IPS-18a (cell line): ENCODE measurements at regions not wholly inside any gene's neighbourhood (a gene's known extent, or its start where the extent isn't known, plus 50 kb on each side); places are given as distances from the start of the nearest gene placed in this dataset.

Experiments used
- H3K27ac ChIP-seq: one replicate; pipeline ENCODE4 v1.5.1; 2013; ENCODE audit warnings: low read length
- H3K27me3 ChIP-seq: one replicate; pipeline ENCODE4 v1.6.1; 2013; ENCODE audit warnings: mild to moderate bottlenecking, low read length; ENCODE audit not compliant: control insufficient read depth, insufficient read depth
- H3K36me3 ChIP-seq: one replicate; pipeline ENCODE4 v1.6.1; 2013; ENCODE audit warnings: low read depth, low read length; ENCODE audit not compliant: control insufficient read depth
- H3K4me1 ChIP-seq: one replicate; pipeline ENCODE4 v1.6.1; 2013; ENCODE audit warnings: low read depth, low read length; ENCODE audit not compliant: control insufficient read depth
- H3K4me3 ChIP-seq: one replicate; pipeline ENCODE4 v1.5.1; 2013; ENCODE audit warnings: low read length
- H3K9ac ChIP-seq: one replicate; pipeline ENCODE4 v1.6.1; 2013; ENCODE audit warnings: mild to moderate bottlenecking, low read length, moderate library complexity
- H3K9me3 ChIP-seq: one replicate; pipeline ENCODE4 v1.6.1; 2013; ENCODE audit warnings: low read depth, low read length; ENCODE audit not compliant: control insufficient read depth

DNA sequence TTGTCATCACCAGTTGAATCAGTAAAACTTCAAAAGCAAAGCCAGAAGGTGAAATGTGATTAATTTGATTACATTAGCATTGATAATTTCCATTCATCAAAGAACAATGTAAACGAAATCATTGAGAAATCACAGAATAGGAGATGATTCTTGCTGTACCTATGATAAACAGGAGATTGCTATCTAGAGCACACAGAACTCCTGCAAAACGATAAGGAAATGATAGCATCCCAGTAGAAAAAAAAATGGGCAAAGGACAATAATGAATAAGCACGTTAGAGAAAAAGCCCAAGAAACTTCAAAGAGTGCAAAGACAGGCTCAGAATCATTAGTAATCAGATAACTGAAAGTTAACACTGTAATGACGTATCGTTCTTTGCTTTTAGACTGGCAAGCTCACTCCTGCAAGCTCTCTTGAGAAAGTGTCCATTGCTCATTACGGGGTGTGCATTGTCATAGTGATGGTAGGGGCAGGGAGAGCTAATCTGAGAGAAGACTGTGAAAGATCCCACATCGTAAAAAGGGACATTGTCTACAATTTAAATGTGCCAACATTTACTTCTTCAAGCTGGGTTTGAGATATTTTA is 143.6 kb downstream of the SPP2 start:
- H3K27me3 ChIP-seq = no peaks in the 10 kb centered on the region
- H3K4me1 ChIP-seq = peaks cover 4% of the 10 kb centered on the region
- no peak overlapping the region for H3K9ac ChIP-seq
- H3K9me3 ChIP-seq = no peaks in the 10 kb centered on the region
- no peak overlapping the region for H3K27ac ChIP-seq
- no peak overlapping the region for H3K4me3 ChIP-seq
- H3K36me3 ChIP-seq = no peaks in the 10 kb centered on the region

DNA sequence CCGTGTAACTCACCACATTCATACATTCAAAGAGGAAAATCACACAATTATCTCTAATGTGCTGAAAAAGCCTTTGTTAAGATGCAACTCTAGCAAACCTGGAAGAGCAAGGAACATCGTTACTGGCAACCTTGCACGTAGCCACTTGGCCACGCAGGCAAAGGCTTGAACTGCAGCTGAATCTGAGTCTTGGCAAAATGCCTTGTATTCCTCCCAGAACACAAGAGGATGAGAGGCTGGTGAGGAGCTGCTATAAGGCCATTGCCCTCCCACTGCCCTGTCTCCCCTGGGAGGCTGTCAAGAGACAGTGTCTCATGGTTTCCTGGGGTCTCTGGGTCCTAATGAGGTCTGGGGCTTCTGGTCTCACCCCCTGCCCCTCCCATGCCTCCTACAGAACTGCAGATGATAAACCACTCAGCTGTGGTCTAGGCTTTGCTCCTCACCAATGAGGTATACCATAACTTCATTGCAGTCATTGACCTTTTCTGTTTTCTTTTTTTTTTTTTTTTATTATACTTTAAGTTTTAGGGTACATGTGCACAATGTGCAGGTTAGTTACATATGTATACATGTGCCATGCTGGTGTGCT is 141.4 kb downstream of the SPP2 start:
- Histone ChIP-seq H3K27me3 (no peaks in the 10 kb centered on the region), H3K27ac (no peak overlapping the region), H3K4me1 (peaks cover 6% of the 10 kb centered on the region), H3K4me3 (no peak overlapping the region), H3K9me3 (no peaks in the 10 kb centered on the region), H3K9ac (no peak overlapping the region), H3K36me3 (no peaks in the 10 kb centered on the region)

DNA sequence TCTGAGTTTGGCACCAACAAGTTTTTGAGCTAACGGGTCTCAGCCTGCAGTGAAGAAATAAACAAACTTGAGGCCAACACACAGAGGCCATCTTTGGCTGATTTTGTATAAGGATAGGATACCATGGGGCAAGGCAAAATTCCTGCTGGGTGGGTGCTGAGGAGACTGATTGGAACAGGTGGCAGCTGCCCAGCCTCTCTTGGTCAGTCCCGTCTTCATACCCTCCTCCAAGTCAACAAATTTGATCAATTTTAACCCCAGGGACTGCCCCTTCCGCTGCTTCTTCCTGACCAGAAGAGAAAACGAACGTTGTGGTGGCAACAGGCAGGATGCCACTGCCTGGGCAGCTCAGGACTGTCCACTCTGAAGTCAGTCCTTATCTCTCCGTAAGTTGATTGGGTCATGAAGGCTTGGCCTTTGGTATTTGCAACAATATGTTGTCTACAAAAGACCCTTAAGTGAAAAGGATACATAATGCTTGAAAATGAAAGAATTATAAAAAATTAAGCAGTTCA is 139.3 kb downstream of the SPP2 start:
- Histone ChIP-seq H3K27me3 (no peaks in the 10 kb centered on the region), H3K9ac (no peak overlapping the region), H3K27ac (no peak overlapping the region), H3K36me3 (no peaks in the 10 kb centered on the region), H3K4me1 (peaks cover 6% of the 10 kb centered on the region), H3K9me3 (no peaks in the 10 kb centered on the region), H3K4me3 (no peak overlapping the region)

DNA sequence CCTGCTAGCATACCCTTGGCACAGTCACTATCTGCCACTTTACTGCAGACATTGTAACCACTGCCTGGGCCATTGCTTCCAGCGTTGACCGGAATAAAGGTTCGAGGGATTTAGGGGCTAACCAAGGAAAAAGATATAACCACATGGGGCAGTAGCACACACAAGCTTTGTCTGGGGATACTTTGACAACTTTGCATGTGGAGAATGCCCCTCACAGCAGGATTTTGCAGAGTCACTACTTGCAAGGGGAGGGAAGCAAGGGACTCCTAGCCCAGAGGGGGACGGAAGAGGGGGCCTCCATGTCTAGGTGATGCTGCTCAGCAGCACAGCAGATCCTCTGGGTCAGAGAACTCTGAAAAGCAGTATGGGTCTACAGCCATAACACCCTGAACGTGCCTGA is 138.7 kb downstream of the SPP2 start:
- H3K9me3 ChIP-seq = no peaks in the 10 kb centered on the region
- H3K4me1 ChIP-seq = peaks cover 6% of the 10 kb centered on the region
- no peaks in the 10 kb centered on the region for H3K36me3 ChIP-seq
- no peak overlapping the region for H3K27ac ChIP-seq
- H3K9ac ChIP-seq = no peak overlapping the region
- no peak overlapping the region for H3K4me3 ChIP-seq
- H3K27me3 ChIP-seq = no peaks in the 10 kb centered on the region

DNA sequence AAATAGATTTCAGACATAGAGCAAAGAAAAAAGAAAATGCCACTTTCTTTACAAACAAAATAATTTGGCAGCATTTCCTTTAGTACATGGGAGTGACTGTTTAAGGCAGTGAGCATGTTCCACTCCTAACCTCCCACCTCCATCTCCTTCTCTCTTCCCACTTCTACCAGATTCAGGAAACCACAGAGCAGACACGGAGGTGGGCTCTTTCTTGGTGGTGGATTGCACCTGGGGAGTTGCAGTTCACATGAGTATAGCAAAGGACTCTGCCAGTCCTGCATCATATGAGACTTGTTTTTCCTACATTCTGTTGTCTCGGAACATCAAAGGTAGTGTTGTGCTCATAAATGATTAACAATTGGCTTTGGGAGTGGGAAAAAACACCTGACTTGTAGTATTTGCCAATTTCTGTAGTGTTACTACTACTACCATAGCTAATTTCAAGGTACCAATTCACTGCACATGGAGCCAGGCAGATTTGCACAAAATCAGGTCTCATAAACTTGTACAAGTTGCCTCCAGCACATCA is 137.2 kb downstream of the SPP2 start:
- H3K36me3 ChIP-seq = no peaks in the 10 kb centered on the region
- peaks cover 6% of the 10 kb centered on the region for H3K4me1 ChIP-seq
- H3K9ac ChIP-seq = no peak overlapping the region
- no peak overlapping the region for H3K27ac ChIP-seq
- H3K27me3 ChIP-seq = no peaks in the 10 kb centered on the region
- no peak overlapping the region for H3K4me3 ChIP-seq
- H3K9me3 ChIP-seq = no peaks in the 10 kb centered on the region

DNA sequence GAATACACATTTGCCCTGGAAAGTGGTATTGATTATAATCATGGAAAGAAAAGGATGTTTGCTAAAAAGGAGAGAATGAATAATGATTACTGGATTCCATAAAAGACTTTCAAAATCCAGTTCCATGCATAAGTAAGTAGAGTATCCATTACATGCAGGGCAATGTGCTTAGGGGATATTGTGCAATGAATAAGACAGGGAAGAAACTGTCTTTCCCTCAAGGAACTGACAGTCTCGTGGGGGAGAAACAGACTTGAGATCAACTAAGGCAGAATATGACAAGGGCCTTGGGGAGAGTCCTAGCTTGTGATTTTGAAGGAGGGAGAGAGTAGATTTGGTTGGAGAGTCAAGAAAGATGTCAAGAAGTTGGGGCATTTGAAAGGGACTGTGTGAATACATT is 130.6 kb downstream of the SPP2 start:
- H3K27ac ChIP-seq = no peak overlapping the region

DNA sequence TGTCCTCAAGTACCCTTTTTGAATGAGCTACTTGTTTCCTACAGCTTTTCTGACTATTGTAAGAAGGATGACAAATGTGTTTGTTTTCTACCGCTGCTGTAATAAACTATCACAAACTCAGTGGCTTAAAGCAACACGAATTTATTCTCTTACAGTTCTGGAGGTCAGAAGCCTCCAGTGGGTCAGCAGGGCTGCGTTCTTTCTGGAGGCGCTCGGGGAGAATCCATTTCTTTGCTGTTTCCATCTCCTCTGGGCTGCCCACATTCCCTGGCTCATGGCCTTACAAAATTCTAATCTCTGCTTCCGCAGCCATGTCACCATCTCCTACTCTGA is 128.5 kb downstream of the SPP2 start:
- Histone ChIP-seq H3K27me3 (no peaks in the 10 kb centered on the region), H3K4me1 (peaks cover 3% of the 10 kb centered on the region), H3K36me3 (no peaks in the 10 kb centered on the region), H3K9ac (no peak overlapping the region), H3K4me3 (no peak overlapping the region), H3K9me3 (no peaks in the 10 kb centered on the region), H3K27ac (no peak overlapping the region)

More for the DNA sequence above, 130.6 kb downstream of the SPP2 start:
- no peaks in the 10 kb centered on the region for H3K27me3 ChIP-seq
- H3K4me3 ChIP-seq = no peak overlapping the region
- peaks cover 3% of the 10 kb centered on the region for H3K4me1 ChIP-seq
- no peak overlapping the region for H3K9ac ChIP-seq
- H3K9me3 ChIP-seq = no peaks in the 10 kb centered on the region
- H3K36me3 ChIP-seq = no peaks in the 10 kb centered on the region

DNA sequence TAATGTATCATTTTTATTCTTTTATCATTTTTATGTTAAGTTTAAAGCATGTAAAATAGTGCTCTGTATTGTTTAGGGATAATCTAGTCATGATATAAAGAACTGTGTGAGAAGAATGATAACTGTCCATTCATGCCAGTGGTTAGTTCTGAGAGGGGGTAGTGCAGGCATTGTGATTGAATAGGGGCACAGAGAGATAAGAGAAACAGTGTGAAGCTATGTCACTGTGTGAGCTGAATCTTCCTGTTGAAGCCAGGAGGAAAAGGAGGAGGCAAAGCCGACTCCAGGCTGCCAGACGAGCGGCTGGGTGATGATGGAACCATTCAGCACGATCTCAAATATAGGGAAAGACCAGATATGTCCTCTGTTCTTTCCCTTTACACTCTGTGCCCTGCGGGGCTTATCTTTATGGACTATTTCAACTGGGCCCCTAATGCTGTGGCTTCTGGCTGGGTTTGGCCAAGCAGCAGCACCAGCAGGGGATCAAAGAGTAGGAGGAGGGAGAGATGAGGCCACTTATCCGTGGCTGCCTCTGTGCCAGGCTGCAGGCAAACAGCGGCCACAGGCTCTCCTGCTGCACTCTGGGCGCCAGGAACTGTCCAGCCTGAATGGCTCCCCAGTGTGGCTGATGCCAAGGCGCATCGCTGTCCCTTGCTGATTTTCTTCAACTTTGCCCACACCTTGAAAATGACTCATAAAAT is 128.0 kb downstream of the SPP2 start:
- H3K27me3 ChIP-seq = no peaks in the 10 kb centered on the region
- no peak overlapping the region for H3K27ac ChIP-seq

DNA sequence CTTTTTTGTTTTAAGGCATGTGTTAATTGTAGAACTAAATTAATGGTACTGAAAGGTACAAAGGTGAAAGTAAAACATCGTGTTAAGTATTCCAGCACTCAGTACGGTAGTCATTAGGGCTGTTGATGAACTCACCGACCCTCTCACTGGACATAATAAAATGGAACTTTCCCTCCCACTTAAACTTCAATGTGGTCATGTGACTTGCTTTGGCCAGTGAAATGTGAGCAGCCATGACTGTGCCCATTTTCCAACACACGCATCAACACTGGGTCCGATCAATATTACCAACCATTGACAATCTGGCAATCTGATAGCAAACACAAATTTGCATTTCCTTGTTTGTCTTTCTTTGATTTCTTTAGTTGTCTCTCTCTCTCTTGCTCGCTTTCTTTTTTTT is 125.1 kb downstream of the SPP2 start:
- Histone ChIP-seq H3K27ac (no peak overlapping the region), H3K4me1 (peaks cover 3% of the 10 kb centered on the region), H3K9ac (no peak overlapping the region), H3K36me3 (no peaks in the 10 kb centered on the region), H3K27me3 (no peaks in the 10 kb centered on the region), H3K9me3 (no peaks in the 10 kb centered on the region), H3K4me3 (no peak overlapping the region)

More for the DNA sequence above, 128.0 kb downstream of the SPP2 start:
- Histone ChIP-seq H3K36me3 (no peaks in the 10 kb centered on the region), H3K4me3 (no peak overlapping the region), H3K9ac (no peak overlapping the region), H3K9me3 (no peaks in the 10 kb centered on the region), H3K4me1 (peaks cover 3% of the 10 kb centered on the region)

DNA sequence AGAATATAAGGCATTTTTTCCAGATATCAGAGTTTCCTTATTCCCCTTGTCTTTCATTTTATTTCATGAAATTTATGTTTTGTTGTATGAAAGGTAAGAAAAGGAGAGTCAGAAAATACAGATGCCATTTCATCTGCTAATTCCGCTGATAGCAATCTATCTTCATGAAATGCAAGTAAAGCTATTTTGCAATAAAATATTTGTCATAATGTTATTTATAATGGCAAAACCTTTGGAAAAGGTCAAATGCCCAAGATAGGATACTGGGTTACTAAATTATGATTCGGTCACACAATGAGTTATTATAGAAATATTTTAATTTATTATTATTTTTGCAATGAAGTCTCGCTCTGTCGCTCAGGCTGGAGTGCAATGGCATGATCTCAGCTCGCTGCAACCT is 124.2 kb downstream of the SPP2 start:
- Histone ChIP-seq H3K27me3 (no peaks in the 10 kb centered on the region), H3K4me3 (no peak overlapping the region), H3K36me3 (no peaks in the 10 kb centered on the region), H3K9ac (no peak overlapping the region), H3K9me3 (no peaks in the 10 kb centered on the region), H3K4me1 (peaks cover 3% of the 10 kb centered on the region), H3K27ac (no peak overlapping the region)

DNA sequence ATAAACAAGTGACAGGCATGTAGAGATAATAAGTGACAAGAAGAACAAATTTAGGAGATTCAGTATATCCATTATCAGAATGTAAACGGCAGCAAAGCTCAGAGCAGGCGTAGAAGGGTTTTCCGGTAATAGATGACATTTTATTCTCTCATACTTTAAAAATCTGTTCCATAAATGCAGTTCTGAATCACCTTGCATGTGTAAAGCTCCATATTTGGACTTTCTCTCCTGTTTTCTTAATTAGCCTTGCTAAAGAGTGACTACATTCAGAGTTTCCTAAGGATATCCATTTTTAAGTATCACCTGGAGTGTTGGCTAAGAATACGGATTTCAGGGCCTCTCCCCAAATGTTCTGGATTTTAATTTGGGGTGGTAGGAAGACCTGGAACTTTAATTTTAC is 122.0 kb downstream of the SPP2 start:
- H3K36me3 ChIP-seq = no peaks in the 10 kb centered on the region
- no peaks in the 10 kb centered on the region for H3K9me3 ChIP-seq
- no peak overlapping the region for H3K4me3 ChIP-seq
- H3K9ac ChIP-seq = no peak overlapping the region
- no peak overlapping the region for H3K27ac ChIP-seq
- no peaks in the 10 kb centered on the region for H3K27me3 ChIP-seq
- peaks cover 6% of the 10 kb centered on the region for H3K4me1 ChIP-seq
